Tibial nerve (tissue), 3 donors: ENCODE measurements at regions not wholly inside any gene's neighbourhood (a gene's known extent, or its start where the extent isn't known, plus 50 kb on each side); places are given as distances from the start of the nearest gene placed in this dataset.

ENCODE experiments used
- POLR2A ChIP-seq, 2 donors: fragments of 450-650 bp; IDR thresholded peaks; one replicate each; pipeline ENCODE4 v1.6.1; 2017; ENCODE audit warnings: antibody characterized with exemption in 2 of 2, mild to moderate bottlenecking in 2 of 2, moderate library complexity in 2 of 2
- TF ChIP-seq, protein P1 (sequence below), 5 experiments: fragments of 200-600 bp in 3 of 5; fragments of 450-650 bp in 2 of 5; sonication (generic) in 3 of 5; IDR thresholded peaks; one replicate each; pipeline ENCODE4 v1.5.1; 2016 to 2019; ENCODE audit warnings: antibody characterized with exemption in 5 of 5, mild to moderate bottlenecking in 3 of 5, moderate library complexity in 2 of 5

DNA sequence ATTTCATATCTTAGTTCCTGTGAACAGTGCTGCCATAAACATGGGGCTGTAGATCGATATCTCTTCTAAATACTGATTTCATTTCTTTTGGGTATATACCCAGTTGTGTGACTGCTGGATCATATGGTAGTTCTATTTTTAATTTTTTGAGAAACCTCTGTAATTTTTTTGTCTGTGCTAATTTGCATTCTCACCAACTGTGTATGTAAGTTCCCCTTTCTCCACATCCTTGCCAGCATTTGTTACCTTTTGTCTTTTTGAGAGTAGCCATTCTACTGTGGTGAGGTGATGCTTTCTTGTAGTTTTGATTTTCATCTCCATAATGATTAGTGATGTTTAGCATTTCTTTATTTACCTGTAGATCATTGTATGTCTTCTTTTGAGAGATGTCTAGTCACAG is 2086.5 kb upstream of the TENM3 start:
- TF ChIP-seq POLR2A (IDR thresholded peaks at IDR 0.05): no peak
- TF ChIP-seq, protein P1, sequence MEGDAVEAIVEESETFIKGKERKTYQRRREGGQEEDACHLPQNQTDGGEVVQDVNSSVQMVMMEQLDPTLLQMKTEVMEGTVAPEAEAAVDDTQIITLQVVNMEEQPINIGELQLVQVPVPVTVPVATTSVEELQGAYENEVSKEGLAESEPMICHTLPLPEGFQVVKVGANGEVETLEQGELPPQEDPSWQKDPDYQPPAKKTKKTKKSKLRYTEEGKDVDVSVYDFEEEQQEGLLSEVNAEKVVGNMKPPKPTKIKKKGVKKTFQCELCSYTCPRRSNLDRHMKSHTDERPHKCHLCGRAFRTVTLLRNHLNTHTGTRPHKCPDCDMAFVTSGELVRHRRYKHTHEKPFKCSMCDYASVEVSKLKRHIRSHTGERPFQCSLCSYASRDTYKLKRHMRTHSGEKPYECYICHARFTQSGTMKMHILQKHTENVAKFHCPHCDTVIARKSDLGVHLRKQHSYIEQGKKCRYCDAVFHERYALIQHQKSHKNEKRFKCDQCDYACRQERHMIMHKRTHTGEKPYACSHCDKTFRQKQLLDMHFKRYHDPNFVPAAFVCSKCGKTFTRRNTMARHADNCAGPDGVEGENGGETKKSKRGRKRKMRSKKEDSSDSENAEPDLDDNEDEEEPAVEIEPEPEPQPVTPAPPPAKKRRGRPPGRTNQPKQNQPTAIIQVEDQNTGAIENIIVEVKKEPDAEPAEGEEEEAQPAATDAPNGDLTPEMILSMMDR (IDR thresholded peaks at IDR 0.05): no peak
